B cell (primary cell): ENCODE measurements at regions not wholly inside any gene's neighbourhood (a gene's known extent, or its start where the extent isn't known, plus 50 kb on each side); places are given as distances from the start of the nearest gene placed in this dataset.

ENCODE experiments used
- ATAC-seq: fragments of 200-7000 bp; cut with Tn5 transposase; one replicate; pipeline ENCODE4 v1.10.0; 2021; ENCODE audit warnings: low read depth, mild to moderate bottlenecking, moderate number of reproducible peaks, moderate library complexity
- CTCF ChIA-PET: fragments of 350-600 bp; sonication (Branson Sonifier 250); formaldehyde crosslinking; loops from one replicate; lab custom pipeline; 2021; ENCODE audit warnings: antibody characterized with exemption, inconsistent platforms; lab: Charles Lee
- POLR2A ChIA-PET: fragments of 350-600 bp; sonication (Branson Sonifier 250); formaldehyde crosslinking; loops from one replicate; lab custom pipeline; 2021; ENCODE audit warnings: antibody characterized with exemption; lab: Charles Lee
- DNase-seq: peaks from one replicate; pipeline ENCODE4 v3.0.0; 2013
- H2AFZ ChIP-seq: 2 replicates; pipeline ENCODE4 v1.6.1; 2012; ENCODE audit warnings: mild to moderate bottlenecking, low read depth, low read length; ENCODE audit not compliant: insufficient read depth, poor library complexity, severe bottlenecking
- H3K27ac ChIP-seq, 2 donors: 1 replicate in 1 of 2; 2 replicates in 1 of 2; pipeline ENCODE4 v1.5.1; 2012 to 2013; ENCODE audit warnings: low read length in 2 of 2, mild to moderate bottlenecking in 2 of 2, moderate library complexity in 1 of 2
- H3K27me3 ChIP-seq, 4 experiments: fragments of 200-600 bp in 1 of 4; sonication (generic) in 1 of 4; replicated peaks in 1 of 4; 1 replicate in 2 of 4; 2 replicates in 2 of 4; pipeline versions ENCODE4 v1.6.1 to v1.7.0; 2013 to 2016; ENCODE audit warnings: low read length in 3 of 4, mild to moderate bottlenecking in 2 of 4, mixed read lengths in 1 of 4, moderate library complexity in 1 of 4; ENCODE audit not compliant: insufficient read depth in 4 of 4, control insufficient read depth in 3 of 4; ENCODE audit errors: control extremely low read depth in 1 of 4
- H3K36me3 ChIP-seq, 2 experiments: replicated peaks in 1 of 2; 1 replicate in 1 of 2; 2 replicates in 1 of 2; pipeline versions ENCODE4 v1.6.1 to v1.7.1; 2013; ENCODE audit warnings: low read length in 1 of 2; ENCODE audit not compliant: insufficient read depth in 2 of 2, control insufficient read depth in 1 of 2; ENCODE audit errors: control extremely low read depth in 1 of 2, extremely low read depth in 1 of 2
- H3K4me1 ChIP-seq, 2 donors: fragments of 200-600 bp in 1 of 2; sonication (generic) in 1 of 2; 1 replicate in 1 of 2; 2 replicates in 1 of 2; pipeline versions ENCODE4 v1.5.1 to v1.6.1; 2013 to 2017; ENCODE audit warnings: low read length in 2 of 2; ENCODE audit not compliant: control insufficient read depth in 2 of 2, insufficient read depth in 2 of 2
- H3K4me2 ChIP-seq: replicated peaks from 2 replicates; pipeline ENCODE3; 2012; ENCODE audit warnings: mild to moderate bottlenecking, low read depth, low read length; ENCODE audit not compliant: poor library complexity, severe bottlenecking
- H3K4me3 ChIP-seq, 5 experiments: fragments of 200-600 bp in 1 of 5; sonication (generic) in 1 of 5; 1 replicate in 3 of 5; 2 replicates in 2 of 5; pipeline versions ENCODE4 v1.5.1 to v1.7.0; 2011 to 2016; ENCODE audit warnings: low read length in 4 of 5, mild to moderate bottlenecking in 4 of 5, low read depth in 2 of 5, control low read depth in 1 of 5, moderate library complexity in 1 of 5; ENCODE audit not compliant: insufficient read depth in 1 of 5; ENCODE audit errors: control extremely low read depth in 1 of 5, extremely low read depth in 1 of 5
- H3K79me2 ChIP-seq: fragments of 200-600 bp; sonication (generic); one replicate; pipeline ENCODE4 v1.6.0; 2016; ENCODE audit warnings: low read length; ENCODE audit not compliant: control insufficient read depth, insufficient read depth
- H3K9ac ChIP-seq: fragments of 200-600 bp; sonication (generic); 2 replicates; pipeline ENCODE4 v1.6.1; 2017; ENCODE audit warnings: mild to moderate bottlenecking, low read length, moderate library complexity
- H3K9me3 ChIP-seq, 3 donors: one replicate each; pipeline versions ENCODE4 v1.6.1 to v1.7.1; 2013; ENCODE audit warnings: low read length in 2 of 3; ENCODE audit not compliant: control insufficient read depth in 2 of 3, insufficient read depth in 1 of 3; ENCODE audit errors: control extremely low read depth in 1 of 3
- H4K20me1 ChIP-seq: 2 replicates; pipeline ENCODE4 v1.6.0; 2012; ENCODE audit warnings: mild to moderate bottlenecking, low read length; ENCODE audit not compliant: insufficient read depth, control insufficient read depth, poor library complexity, severe bottlenecking
- H3K27ac Mint-ChIP-seq: one replicate; pipeline ENCODE4 v1.8.0; 2021; ENCODE audit warnings: mixed read lengths
- H3K27me3 Mint-ChIP-seq: one replicate; pipeline ENCODE4 v1.8.0; 2021; ENCODE audit warnings: mixed read lengths
- H3K4me1 Mint-ChIP-seq: one replicate; pipeline ENCODE4 v1.8.0; 2021; ENCODE audit warnings: mixed read lengths
- H3K4me3 Mint-ChIP-seq: one replicate; pipeline ENCODE4 v1.8.0; 2021; ENCODE audit warnings: mixed read lengths
- H3K9me3 Mint-ChIP-seq: one replicate; pipeline ENCODE4 v1.8.0; 2022; ENCODE audit warnings: mixed read lengths; ENCODE audit not compliant: insufficient read depth
- EZH2 ChIP-seq: IDR thresholded peaks from 2 replicates; pipeline ENCODE4 v1.6.1; 2012; ENCODE audit warnings: borderline replicate concordance, low read depth, mild to moderate bottlenecking, moderate library complexity, low read length; ENCODE audit not compliant: insufficient read depth, poor library complexity, severe bottlenecking
- WGBS: methylation state at CpG from one replicate; pipeline ENCODE4 v1.1.5; 2013; ENCODE audit warnings: missing lambda C conversion rate; ENCODE audit not compliant: insufficient coverage; 5-methylcytosine and 5-hydroxymethylcytosine counted together
- intact Hi-C: fragments of 100-400 bp; cut with micrococcal nuclease; formaldehyde crosslinking; loops from one replicate; pipeline ENCODE4 v1.10.0; 2022
- TF ChIP-seq, protein P1 (sequence below): fragments of 200-600 bp; IDR thresholded peaks from one replicate; pipeline ENCODE4 v1.8.0; 2022; ENCODE audit warnings: antibody characterized with exemption, mild to moderate bottlenecking

DNA sequence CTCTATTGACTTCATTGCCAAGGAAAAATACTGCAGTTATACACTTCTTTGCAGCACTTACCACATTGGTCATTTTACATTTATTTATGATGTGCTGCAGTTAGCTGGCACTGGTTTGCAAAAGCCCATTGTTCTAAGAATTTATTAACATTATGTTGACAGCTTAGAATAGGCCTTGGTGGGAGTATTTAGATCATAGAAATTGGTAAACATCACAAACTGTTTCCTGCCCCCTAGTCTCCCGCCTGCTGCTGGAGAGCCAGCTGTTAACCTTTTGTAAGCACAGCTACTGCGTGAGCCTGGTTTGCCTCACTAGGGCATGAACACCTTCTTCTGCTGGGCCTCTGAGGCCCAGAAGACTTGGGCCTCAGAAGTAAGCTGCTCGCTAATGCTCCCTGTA lies 651.4 kb upstream of the GOT2 start:
- POLR2A ChIA-PET = no interaction called here
- H3K4me3 Mint-ChIP-seq = no peak overlapping the region
- intact Hi-C loops = no loop called here
- H3K27ac Mint-ChIP-seq = no peak overlapping the region
- no peaks in the 10 kb centered on the region for H3K4me1 ChIP-seq
- H3K4me3 ChIP-seq = no peak overlapping the region
- H3K27ac ChIP-seq = no peak overlapping the region
- no peaks in the 10 kb centered on the region for H3K36me3 ChIP-seq
- H3K4me2 ChIP-seq = no peak overlapping the region
- no peak overlapping the region for H2AFZ ChIP-seq
- ATAC-seq (no peak), DNase-seq (no peak)
- H4K20me1 ChIP-seq = no peaks in the 10 kb centered on the region
- H3K9me3 ChIP-seq = no peaks in the 10 kb centered on the region
- H3K27me3 Mint-ChIP-seq = no peaks in the 10 kb centered on the region
- no peaks in the 10 kb centered on the region for H3K9me3 Mint-ChIP-seq
- no peak overlapping the region for H3K9ac ChIP-seq
- no peaks in the 10 kb centered on the region for H3K4me1 Mint-ChIP-seq
- H3K27me3 ChIP-seq = no peaks in the 10 kb centered on the region
- CTCF ChIA-PET = no interaction called here
- TF ChIP-seq, protein P1, sequence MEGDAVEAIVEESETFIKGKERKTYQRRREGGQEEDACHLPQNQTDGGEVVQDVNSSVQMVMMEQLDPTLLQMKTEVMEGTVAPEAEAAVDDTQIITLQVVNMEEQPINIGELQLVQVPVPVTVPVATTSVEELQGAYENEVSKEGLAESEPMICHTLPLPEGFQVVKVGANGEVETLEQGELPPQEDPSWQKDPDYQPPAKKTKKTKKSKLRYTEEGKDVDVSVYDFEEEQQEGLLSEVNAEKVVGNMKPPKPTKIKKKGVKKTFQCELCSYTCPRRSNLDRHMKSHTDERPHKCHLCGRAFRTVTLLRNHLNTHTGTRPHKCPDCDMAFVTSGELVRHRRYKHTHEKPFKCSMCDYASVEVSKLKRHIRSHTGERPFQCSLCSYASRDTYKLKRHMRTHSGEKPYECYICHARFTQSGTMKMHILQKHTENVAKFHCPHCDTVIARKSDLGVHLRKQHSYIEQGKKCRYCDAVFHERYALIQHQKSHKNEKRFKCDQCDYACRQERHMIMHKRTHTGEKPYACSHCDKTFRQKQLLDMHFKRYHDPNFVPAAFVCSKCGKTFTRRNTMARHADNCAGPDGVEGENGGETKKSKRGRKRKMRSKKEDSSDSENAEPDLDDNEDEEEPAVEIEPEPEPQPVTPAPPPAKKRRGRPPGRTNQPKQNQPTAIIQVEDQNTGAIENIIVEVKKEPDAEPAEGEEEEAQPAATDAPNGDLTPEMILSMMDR = no peak
- TF ChIP-seq EZH2 = no peak
- no peaks in the 10 kb centered on the region for H3K79me2 ChIP-seq
- WGBS = 93% methylated on average over 3 of the region's 3 CpGs

DNA sequence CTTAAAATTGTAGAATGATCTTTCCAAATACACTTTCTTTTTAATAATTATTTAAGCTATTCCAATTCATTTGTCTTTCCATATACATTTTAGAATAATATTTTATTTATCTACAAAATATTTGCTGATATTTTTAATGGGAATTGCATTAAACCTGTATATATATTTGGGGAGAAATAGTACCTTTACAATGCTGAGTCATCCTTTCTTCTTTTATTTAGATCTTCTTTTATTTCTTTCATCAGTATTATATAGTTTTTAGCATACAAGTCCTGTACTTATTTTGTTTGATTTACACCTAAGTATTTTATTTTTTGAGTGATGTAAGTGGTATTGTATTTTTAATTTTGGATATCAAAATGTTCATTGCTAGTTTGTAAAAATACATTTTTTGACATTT lies 639.5 kb upstream of the GOT2 start:
- Mint-ChIP-seq H3K9me3 (peaks cover 5% of the 10 kb centered on the region), H3K27ac (no peak overlapping the region), H3K4me1 (no peaks in the 10 kb centered on the region), H3K27me3 (no peaks in the 10 kb centered on the region), H3K4me3 (no peak overlapping the region)
- ChIA-PET POLR2A (no interaction called here), CTCF (no interaction called here)
- ATAC-seq = no peak
- intact Hi-C loops = no loop called here
- Histone ChIP-seq H3K9me3 (no peaks in the 10 kb centered on the region), H3K79me2 (no peaks in the 10 kb centered on the region), H3K36me3 (no peaks in the 10 kb centered on the region), H3K4me2 (no peak overlapping the region), H2AFZ (no peak overlapping the region), H3K9ac (no peak overlapping the region), H3K27me3 (no peaks in the 10 kb centered on the region), H3K27ac (no peak overlapping the region), H3K4me1 (no peaks in the 10 kb centered on the region), H3K4me3 (no peak overlapping the region), H4K20me1 (no peaks in the 10 kb centered on the region)
- TF ChIP-seq, protein P1 = no peak
- TF ChIP-seq EZH2 = no peak
- no peak for DNase-seq
